Caco-2 (cell line): ENCODE measurements at regions not wholly inside any gene's neighbourhood (a gene's known extent, or its start where the extent isn't known, plus 50 kb on each side); places are given as distances from the start of the nearest gene placed in this dataset.

Experiments used
- BruUV-seq: library from RNA; stranded (reverse); fragments of 400-500 nt; replicated peaks from 2 replicates; lab custom pipeline; 2021; lab: Mats Ljungman, UMichigan
- CTCF ChIA-PET: fragments of 300-600 bp; sonication (Branson Sonifier 250); formaldehyde crosslinking; loops from one replicate; lab custom pipeline; 2022; ENCODE audit warnings: antibody characterized with exemption; lab: Charles Lee
- POLR2A ChIA-PET: fragments of 300-600 bp; sonication (Branson Sonifier 250); formaldehyde crosslinking; loops from one replicate; lab custom pipeline; 2022; ENCODE audit warnings: antibody characterized with exemption; lab: Charles Lee
- DNase-seq, 2 experiments: peaks; one replicate each; pipeline versions ENCODE4 v3.0.0 to v3.0.0-alpha.2; 2020 to 2022
- H3K27me3 ChIP-seq: replicated peaks from 2 replicates; pipeline ENCODE4 v1.6.0; 2011; ENCODE audit warnings: low read length; ENCODE audit not compliant: control insufficient read depth, insufficient read depth
- H3K36me3 ChIP-seq: 2 replicates; pipeline ENCODE4 v1.5.1; 2011; ENCODE audit warnings: low read length; ENCODE audit not compliant: control insufficient read depth, insufficient read depth
- H3K4me1 ChIP-seq: fragments of 250-450 bp; sonication (Bioruptor Pico); 2 replicates; pipeline ENCODE4 v1.5.1; 2020; ENCODE audit warnings: mild to moderate bottlenecking
- H3K4me3 ChIP-seq: 2 replicates; pipeline ENCODE4 v1.5.1; 2011; ENCODE audit warnings: low read depth, mild to moderate bottlenecking, control low read depth, low read length
- H3K9me3 ChIP-seq: fragments of 250-450 bp; sonication (Bioruptor Pico); 2 replicates; pipeline ENCODE4 v1.5.1; 2020; ENCODE audit warnings: mild to moderate bottlenecking, moderate library complexity
- H3K27ac Mint-ChIP-seq: one replicate; pipeline ENCODE4 v1.8.0; 2022; ENCODE audit warnings: mixed read lengths; ENCODE audit not compliant: unreplicated experiment
- H3K27me3 Mint-ChIP-seq: one replicate; pipeline ENCODE4 v1.8.0; 2022; ENCODE audit warnings: mixed read lengths; ENCODE audit not compliant: insufficient read depth, unreplicated experiment
- H3K36me3 Mint-ChIP-seq: one replicate; pipeline ENCODE4 v1.8.0; 2022; ENCODE audit warnings: mild to moderate bottlenecking, mixed read lengths; ENCODE audit not compliant: insufficient read depth, unreplicated experiment
- H3K4me1 Mint-ChIP-seq: one replicate; pipeline ENCODE4 v1.8.0; 2022; ENCODE audit warnings: low read depth, mixed read lengths; ENCODE audit not compliant: unreplicated experiment
- H3K4me3 Mint-ChIP-seq: one replicate; pipeline ENCODE4 v1.8.0; 2022; ENCODE audit warnings: mild to moderate bottlenecking, moderate library complexity, mixed read lengths; ENCODE audit not compliant: unreplicated experiment
- H3K9me3 Mint-ChIP-seq: one replicate; pipeline ENCODE4 v1.8.0; 2022; ENCODE audit warnings: mixed read lengths; ENCODE audit not compliant: unreplicated experiment
- intact Hi-C: fragments of 100-400 bp; cut with micrococcal nuclease; formaldehyde crosslinking; loops from one replicate; pipeline ENCODE4 v1.10.0; 2022; ENCODE audit not compliant: unreplicated experiment
- TF ChIP-seq, protein P1 (sequence below), 2 experiments: fragments of 200-600 bp in 1 of 2; IDR thresholded peaks; 1 replicate in 1 of 2; 2 replicates in 1 of 2; pipeline versions ENCODE4 v1.5.1 to v1.8.0; 2011 to 2022; ENCODE audit warnings: antibody characterized with exemption in 1 of 2, control low read depth in 1 of 2, inconsistent platforms in 1 of 2, low read depth in 1 of 2, low read length in 1 of 2, mild to moderate bottlenecking in 1 of 2, moderate library complexity in 1 of 2; ENCODE audit not compliant: insufficient read depth in 1 of 2, severe bottlenecking in 1 of 2, unreplicated experiment in 1 of 2

DNA sequence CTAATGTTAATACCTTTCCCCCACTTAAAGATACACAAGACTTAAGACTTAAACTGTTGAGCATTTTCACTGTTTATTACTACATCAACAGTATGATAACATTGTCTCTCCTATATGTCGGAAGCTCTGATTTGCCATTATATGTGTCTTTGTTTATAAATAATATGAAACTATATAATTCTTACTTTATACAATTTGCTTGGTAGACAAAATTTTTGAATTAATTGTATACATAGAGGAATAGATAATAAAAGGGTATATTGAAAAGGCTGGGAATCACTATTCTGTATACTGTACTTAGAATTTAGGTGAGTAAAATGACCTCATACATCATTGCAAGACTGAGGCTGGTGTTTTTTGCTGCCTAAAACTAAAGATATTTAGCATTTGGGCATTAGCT, 82.1 kb upstream of the HDAC9 start:
- Histone ChIP-seq H3K27me3 (no peaks in the 10 kb centered on the region), H3K9me3 (no peaks in the 10 kb centered on the region), H3K4me1 (no peaks in the 10 kb centered on the region), H3K36me3 (no peaks in the 10 kb centered on the region), H3K4me3 (no peak overlapping the region)
- no peaks in the 10 kb centered on the region for H3K36me3 Mint-ChIP-seq
- CTCF ChIA-PET, result no interaction called here
- DNase-seq, result no peak
- H3K9me3 Mint-ChIP-seq, result no peaks in the 10 kb centered on the region
- peaks cover 11% of the 10 kb centered on the region for H3K27me3 Mint-ChIP-seq
- no TSS peak for BruUV-seq
- TF ChIP-seq, protein P1, sequence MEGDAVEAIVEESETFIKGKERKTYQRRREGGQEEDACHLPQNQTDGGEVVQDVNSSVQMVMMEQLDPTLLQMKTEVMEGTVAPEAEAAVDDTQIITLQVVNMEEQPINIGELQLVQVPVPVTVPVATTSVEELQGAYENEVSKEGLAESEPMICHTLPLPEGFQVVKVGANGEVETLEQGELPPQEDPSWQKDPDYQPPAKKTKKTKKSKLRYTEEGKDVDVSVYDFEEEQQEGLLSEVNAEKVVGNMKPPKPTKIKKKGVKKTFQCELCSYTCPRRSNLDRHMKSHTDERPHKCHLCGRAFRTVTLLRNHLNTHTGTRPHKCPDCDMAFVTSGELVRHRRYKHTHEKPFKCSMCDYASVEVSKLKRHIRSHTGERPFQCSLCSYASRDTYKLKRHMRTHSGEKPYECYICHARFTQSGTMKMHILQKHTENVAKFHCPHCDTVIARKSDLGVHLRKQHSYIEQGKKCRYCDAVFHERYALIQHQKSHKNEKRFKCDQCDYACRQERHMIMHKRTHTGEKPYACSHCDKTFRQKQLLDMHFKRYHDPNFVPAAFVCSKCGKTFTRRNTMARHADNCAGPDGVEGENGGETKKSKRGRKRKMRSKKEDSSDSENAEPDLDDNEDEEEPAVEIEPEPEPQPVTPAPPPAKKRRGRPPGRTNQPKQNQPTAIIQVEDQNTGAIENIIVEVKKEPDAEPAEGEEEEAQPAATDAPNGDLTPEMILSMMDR (IDR thresholded peaks at IDR 0.05; ENCODE audit: insufficient read depth in 1 of 2, low read depth in 1 of 2, low read length in 1 of 2, severe bottlenecking in 1 of 2, unreplicated experiment in 1 of 2), result no peak
- H3K4me3 Mint-ChIP-seq, result no peak overlapping the region
- no peak overlapping the region for H3K27ac Mint-ChIP-seq
- intact Hi-C loops, result no loop called here
- POLR2A ChIA-PET, result no interaction called here
- no peaks in the 10 kb centered on the region for H3K4me1 Mint-ChIP-seq

DNA sequence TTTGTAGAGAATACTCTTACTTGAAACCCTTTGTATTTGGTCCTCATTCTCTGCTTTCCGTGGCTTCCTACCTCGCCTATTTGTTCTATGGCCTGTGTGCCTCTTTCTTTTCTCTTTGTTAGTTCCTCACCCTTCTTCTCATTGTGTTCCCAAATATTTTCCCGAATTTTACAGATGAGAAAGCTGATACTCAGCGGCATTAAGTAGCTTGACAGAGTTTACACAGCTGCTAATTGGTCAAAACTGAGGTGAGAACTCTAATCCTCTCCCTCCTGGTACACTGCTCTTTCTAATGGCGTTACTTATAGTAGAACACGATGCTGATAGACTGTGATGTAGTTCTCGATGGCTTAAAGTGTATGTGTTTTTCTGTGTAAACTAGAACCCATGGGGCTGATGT, 80.7 kb upstream of the HDAC9 start:
- BruUV-seq, result no TSS peak
- H3K27ac Mint-ChIP-seq, result no peak overlapping the region
- no peaks in the 10 kb centered on the region for H3K27me3 ChIP-seq
- intact Hi-C loops, result no loop called here
- no peaks in the 10 kb centered on the region for H3K9me3 Mint-ChIP-seq
- no peak overlapping the region for H3K4me3 Mint-ChIP-seq
- H3K9me3 ChIP-seq, result no peaks in the 10 kb centered on the region
- ChIA-PET POLR2A (no interaction called here), CTCF (no interaction called here)
- H3K36me3 Mint-ChIP-seq, result no peaks in the 10 kb centered on the region
- TF ChIP-seq, protein P1 (IDR thresholded peaks at IDR 0.05; ENCODE audit: insufficient read depth in 1 of 2, low read depth in 1 of 2, low read length in 1 of 2, severe bottlenecking in 1 of 2, unreplicated experiment in 1 of 2), result no peak
- no peaks in the 10 kb centered on the region for H3K4me1 ChIP-seq
- H3K27me3 Mint-ChIP-seq, result peaks cover 11% of the 10 kb centered on the region
- H3K4me1 Mint-ChIP-seq, result no peaks in the 10 kb centered on the region
- H3K4me3 ChIP-seq, result no peak overlapping the region
- H3K36me3 ChIP-seq, result no peaks in the 10 kb centered on the region
- DNase-seq, result no peak

DNA sequence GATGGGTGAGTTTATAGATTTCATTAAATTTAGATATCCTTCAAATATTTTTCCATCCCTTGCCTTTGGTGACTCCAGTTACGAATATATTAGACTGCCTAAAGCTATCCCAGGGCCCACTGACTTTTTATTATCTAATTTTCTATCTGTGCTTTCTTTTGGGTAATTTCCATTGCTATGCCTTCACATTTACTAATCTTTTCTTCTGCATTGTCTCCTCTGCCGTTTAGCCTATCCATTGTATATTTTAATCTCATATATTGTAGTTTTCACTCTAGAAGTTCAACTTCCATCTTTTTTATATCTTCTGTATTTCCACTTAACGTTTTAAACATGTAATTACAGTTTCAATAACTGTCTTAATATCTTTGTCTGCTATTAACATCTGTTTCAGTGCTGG, 78.6 kb upstream of the HDAC9 start:
- Histone ChIP-seq H3K36me3 (no peaks in the 10 kb centered on the region), H3K4me3 (no peak overlapping the region), H3K27me3 (no peaks in the 10 kb centered on the region; the same call in 1 of the 2 replicates), H3K4me1 (no peaks in the 10 kb centered on the region), H3K9me3 (no peaks in the 10 kb centered on the region)
- no peak overlapping the region for H3K27ac Mint-ChIP-seq
- ChIA-PET CTCF (no interaction called here), POLR2A (no interaction called here)
- no peaks in the 10 kb centered on the region for H3K36me3 Mint-ChIP-seq
- TF ChIP-seq, protein P1 (IDR thresholded peaks at IDR 0.05; ENCODE audit: insufficient read depth in 1 of 2, low read depth in 1 of 2, low read length in 1 of 2, severe bottlenecking in 1 of 2, unreplicated experiment in 1 of 2), result no peak
- H3K27me3 Mint-ChIP-seq, result peaks cover 11% of the 10 kb centered on the region
- H3K9me3 Mint-ChIP-seq, result no peaks in the 10 kb centered on the region
- no peak overlapping the region for H3K4me3 Mint-ChIP-seq
- intact Hi-C loops, result no loop called here
- no TSS peak for BruUV-seq
- no peak for DNase-seq
- no peaks in the 10 kb centered on the region for H3K4me1 Mint-ChIP-seq
